ENCODE measurements at regions not wholly inside any gene's neighbourhood (a gene's known extent, or its start where the extent isn't known, plus 50 kb on each side); places are given as distances from the start of the nearest gene placed in this dataset.

GRCh38 chr12:105598031-105598430, 267.5 kb downstream of the C12orf75 start:
- no peak for TF ChIP-seq ASH2L (IDR thresholded peaks at IDR 0.05; ENCODE audit: borderline replicate concordance, low read depth)
- no peak for TF ChIP-seq ATF7 (IDR thresholded peaks at IDR 0.05; ENCODE audit: low read depth)
- no peak for TF ChIP-seq KDM1A (IDR thresholded peaks at IDR 0.05; ENCODE audit: borderline replicate concordance)
- no peak for TF ChIP-seq GATAD2B (conservative IDR thresholded peaks at IDR 0.05; ENCODE audit: low read depth)
- Histone ChIP-seq H3K4me2 (ENCODE audit: control insufficient read depth, insufficient read depth) (no peak overlapping the region), H3K9ac (ENCODE audit: control insufficient read depth, insufficient read depth, low read length) (no peak overlapping the region), H3K27me3 (replicated peaks in 1 of 2; ENCODE audit: control insufficient read depth in 2 of 2, insufficient read depth in 2 of 2, low read length in 1 of 2) (no peaks in the 10 kb centered on the region), H3K4me1 (ENCODE audit: control insufficient read depth, insufficient read depth, low read length) (no peaks in the 10 kb centered on the region), H3K79me2 (ENCODE audit: control insufficient read depth, insufficient read depth, low read length) (no peaks in the 10 kb centered on the region), H3K36me3 (ENCODE audit: control insufficient read depth in 2 of 2, insufficient read depth in 2 of 2, low read length in 1 of 2) (no peaks in the 10 kb centered on the region), H2AFZ (ENCODE audit: control insufficient read depth, low read depth, low read length) (no peak overlapping the region), H3K27ac (ENCODE audit: control insufficient read depth, insufficient read depth) (no peak overlapping the region), H3K4me3 (no peak overlapping the region), H3K9me3 (replicated peaks; ENCODE audit: control insufficient read depth, insufficient read depth, low read length) (no peaks in the 10 kb centered on the region; the same call in 2 of the 3 replicates), H4K20me1 (ENCODE audit: control insufficient read depth, insufficient read depth) (no peaks in the 10 kb centered on the region)
- ChIA-PET POLR2A (no interaction called here), RAD21 (ENCODE audit: unreplicated experiment) (no interaction called here), SMC1A (ENCODE audit: uncharacterized antibody, unreplicated experiment) (no interaction called here), CTCF (no interaction called here)
- BruUV-seq (replicated peaks): no TSS peak
- ATAC-seq (no peak), FAIRE-seq (no peak), DNase-seq (ENCODE audit: low read depth, low spot score) (no peak)
- WGBS (ENCODE audit: insufficient coverage, insufficient replicate concordance, low lambda C conversion rate, missing lambda C conversion rate): 35% methylated on average over 4 of the region's 4 CpGs
- intact Hi-C loops (cut with micrococcal nuclease; ENCODE audit: unreplicated experiment) (no loop called here), in situ Hi-C loops (cut with MboI) (no loop called here)

- WGBS (ENCODE audit: insufficient coverage, insufficient replicate concordance, low lambda C conversion rate, missing lambda C conversion rate): 58% methylated on average over 2 of the region's 2 CpGs
- ChIA-PET CTCF (interaction anchor here (1.1 kb wide), 1 partner anchor 14 kb away, joined by 4 read pairs; no protein-coding TSS in a partner anchor), SMC1A (ENCODE audit: uncharacterized antibody, unreplicated experiment) (interaction anchor here (0.5 kb wide), 1 partner anchor 226 kb away, joined by 4 read pairs; no protein-coding TSS in a partner anchor), RAD21 (ENCODE audit: unreplicated experiment) (no interaction called here), POLR2A (no interaction called here)
- H3K36me3 ChIP-seq (ENCODE audit: control insufficient read depth in 2 of 2, insufficient read depth in 2 of 2, low read length in 1 of 2): no peaks in the 10 kb centered on the region
- no peaks in the 10 kb centered on the region for H3K27me3 ChIP-seq (replicated peaks in 1 of 2; ENCODE audit: control insufficient read depth in 2 of 2, insufficient read depth in 2 of 2, low read length in 1 of 2)
- no peaks in the 10 kb centered on the region for H3K9me3 ChIP-seq (replicated peaks; ENCODE audit: control insufficient read depth, insufficient read depth, low read length)
- H3K4me1 ChIP-seq (ENCODE audit: control insufficient read depth, insufficient read depth, low read length): no peaks in the 10 kb centered on the region
- intact Hi-C loops (cut with micrococcal nuclease; ENCODE audit: unreplicated experiment) (no loop called here), in situ Hi-C loops (cut with MboI) (no loop called here)
- H3K4me3 ChIP-seq: no peak overlapping the region
- H3K79me2 ChIP-seq (ENCODE audit: control insufficient read depth, insufficient read depth, low read length): no peaks in the 10 kb centered on the region
- DNase-seq (ENCODE audit: low read depth, low spot score) (no peak), FAIRE-seq (no peak), ATAC-seq (no peak)
- no peak overlapping the region for H3K27ac ChIP-seq (ENCODE audit: control insufficient read depth, insufficient read depth)
- H4K20me1 ChIP-seq (ENCODE audit: control insufficient read depth, insufficient read depth): no peaks in the 10 kb centered on the region
- H3K9ac ChIP-seq (ENCODE audit: control insufficient read depth, insufficient read depth, low read length): no peak overlapping the region
- BruUV-seq (replicated peaks): no TSS peak
- no peak overlapping the region for H2AFZ ChIP-seq (ENCODE audit: control insufficient read depth, low read depth, low read length)
- H3K4me2 ChIP-seq (ENCODE audit: control insufficient read depth, insufficient read depth): no peak overlapping the region
- no peak for TF ChIP-seq POU2F2 (IDR thresholded peaks at IDR 0.05; ENCODE audit: borderline replicate concordance, low read depth, low read length)
- TF ChIP-seq IRF3 (IDR thresholded peaks at IDR 0.05): no peak
- no peak for TF ChIP-seq FOS (IDR thresholded peaks at IDR 0.05; ENCODE audit: borderline replicate concordance, extremely low read depth, insufficient read length)
- TF ChIP-seq POLR2A (IDR thresholded peaks at IDR 0.05; ENCODE audit: low read depth, low read length): no peak
- no peak for TF ChIP-seq PAX8 (IDR thresholded peaks at IDR 0.05)
- no peak for TF ChIP-seq POLR2AphosphoS5 (IDR thresholded peaks at IDR 0.05; ENCODE audit: low read length)
- TF ChIP-seq MXI1 (IDR thresholded peaks at IDR 0.05; ENCODE audit: low read depth, low read length): no peak
- TF ChIP-seq STAT3 (IDR thresholded peaks at IDR 0.05; ENCODE audit: low read depth, low read length): no peak
- no peak for TF ChIP-seq PML (IDR thresholded peaks at IDR 0.05; ENCODE audit: low read length)
- TF ChIP-seq BCLAF1 (IDR thresholded peaks at IDR 0.05): no peak
- TF ChIP-seq YY1 (IDR thresholded peaks at IDR 0.05; ENCODE audit: low read depth, low read length): no peak
- no peak for TF ChIP-seq ZBED1 (IDR thresholded peaks at IDR 0.05; ENCODE audit: borderline replicate concordance)
- no peak for TF ChIP-seq SREBF1 (IDR thresholded peaks at IDR 0.05; ENCODE audit: low read length)
- TF ChIP-seq ZNF217 (IDR thresholded peaks at IDR 0.05): no peak
Measured at GRCh38 chr12:105600911-105601545, 270.5 kb downstream of the C12orf75 start.
